ENCODE measurements at regions not wholly inside any gene's neighbourhood (a gene's known extent, or its start where the extent isn't known, plus 50 kb on each side); places are given as distances from the start of the nearest gene placed in this dataset.

- intact Hi-C loops (cut with micrococcal nuclease) = no loop called here
- no peaks in the 10 kb centered on the region for H3K27me3 Mint-ChIP-seq
Observed at GRCh38 chr7:45990276-45990675, 69.2 kb upstream of the IGFBP3 start.

GRCh38 chr7:45988405-45989057, 67.5 kb upstream of the IGFBP3 start:
- H3K27ac Mint-ChIP-seq = no peak overlapping the region
- peaks cover 2% of the 10 kb centered on the region for H3K36me3 Mint-ChIP-seq (ENCODE audit: low read depth)
- intact Hi-C loops (cut with micrococcal nuclease) = no loop called here
- ChIA-PET CTCF (no interaction called here), POLR2A (no interaction called here)
- no peaks in the 10 kb centered on the region for H3K27me3 Mint-ChIP-seq
- no peak overlapping the region for H3K4me3 Mint-ChIP-seq
- no peaks in the 10 kb centered on the region for H3K9me3 Mint-ChIP-seq
- DNase-seq (no peak), ATAC-seq (no peak)
- no peaks in the 10 kb centered on the region for H3K4me1 Mint-ChIP-seq (ENCODE audit: low read depth)
- no peak for TF ChIP-seq CTCF (IDR thresholded peaks at IDR 0.05)

More at GRCh38 chr7:45990276-45990675, 69.2 kb upstream of the IGFBP3 start:
- CTCF ChIA-PET = no interaction called here
- TF ChIP-seq CTCF (IDR thresholded peaks at IDR 0.05) = no peak
- H3K4me1 Mint-ChIP-seq (ENCODE audit: low read depth) = no peaks in the 10 kb centered on the region
- ATAC-seq (no peak), DNase-seq (no peak)
- peaks cover 4% of the 10 kb centered on the region for H3K9me3 Mint-ChIP-seq
- no peak overlapping the region for H3K4me3 Mint-ChIP-seq
- no peak overlapping the region for H3K27ac Mint-ChIP-seq
- H3K36me3 Mint-ChIP-seq (ENCODE audit: low read depth) = peaks cover 10% of the 10 kb centered on the region
- POLR2A ChIA-PET = no interaction called here

GRCh38 chr7:45987521-45988290, 66.6 kb upstream of the IGFBP3 start:
- ChIA-PET CTCF (no interaction called here), POLR2A (no interaction called here)
- DNase-seq (no peak), ATAC-seq (no peak)
- no peak overlapping the region for H3K4me3 Mint-ChIP-seq
- H3K4me1 Mint-ChIP-seq (ENCODE audit: low read depth) = no peaks in the 10 kb centered on the region
- no peaks in the 10 kb centered on the region for H3K36me3 Mint-ChIP-seq (ENCODE audit: low read depth)
- H3K27me3 Mint-ChIP-seq = no peaks in the 10 kb centered on the region
- no peak for TF ChIP-seq CTCF (IDR thresholded peaks at IDR 0.05)
- no peak overlapping the region for H3K27ac Mint-ChIP-seq
- intact Hi-C loops (cut with micrococcal nuclease) = no loop called here
- no peaks in the 10 kb centered on the region for H3K9me3 Mint-ChIP-seq

GRCh38 chr7:45986355-45987298, 65.6 kb upstream of the IGFBP3 start:
- ATAC-seq = no peak
- H3K4me3 Mint-ChIP-seq = no peak overlapping the region
- no peaks in the 10 kb centered on the region for H3K9me3 Mint-ChIP-seq
- no peaks in the 10 kb centered on the region for H3K27me3 Mint-ChIP-seq
- intact Hi-C loops (cut with micrococcal nuclease) = no loop called here
- no peaks in the 10 kb centered on the region for H3K4me1 Mint-ChIP-seq (ENCODE audit: low read depth)
- no peak overlapping the region for H3K27ac Mint-ChIP-seq
- ChIA-PET POLR2A (no interaction called here), CTCF (no interaction called here)
- DNase-seq = no peak
- TF ChIP-seq CTCF (IDR thresholded peaks at IDR 0.05) = no peak
- H3K36me3 Mint-ChIP-seq (ENCODE audit: low read depth) = no peaks in the 10 kb centered on the region
